ENCODE measurements at regions not wholly inside any gene's neighbourhood (a gene's known extent, or its start where the extent isn't known, plus 50 kb on each side); places are given as distances from the start of the nearest gene placed in this dataset.

DNA sequence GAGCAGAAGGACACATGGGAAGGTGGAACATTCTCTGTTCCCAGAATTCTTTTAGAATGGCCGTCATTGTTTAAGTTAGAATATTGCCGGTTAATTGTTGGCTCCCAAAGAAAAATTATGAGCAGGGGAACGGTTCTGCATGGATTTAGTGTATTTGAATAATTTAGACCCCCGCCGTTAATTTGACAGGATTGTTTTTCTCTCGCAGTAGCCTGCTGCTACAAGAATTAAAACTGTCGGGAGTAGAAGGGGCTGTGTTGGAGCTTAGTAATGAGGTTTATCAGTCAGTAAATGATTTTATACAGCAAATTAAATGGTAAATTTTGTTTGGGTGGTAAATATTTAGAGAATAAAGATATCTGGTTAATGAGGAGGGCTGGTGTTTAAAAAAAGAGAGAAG, 431.2 kb upstream of the DYNLRB2 start:
- TF ChIP-seq, protein P1, sequence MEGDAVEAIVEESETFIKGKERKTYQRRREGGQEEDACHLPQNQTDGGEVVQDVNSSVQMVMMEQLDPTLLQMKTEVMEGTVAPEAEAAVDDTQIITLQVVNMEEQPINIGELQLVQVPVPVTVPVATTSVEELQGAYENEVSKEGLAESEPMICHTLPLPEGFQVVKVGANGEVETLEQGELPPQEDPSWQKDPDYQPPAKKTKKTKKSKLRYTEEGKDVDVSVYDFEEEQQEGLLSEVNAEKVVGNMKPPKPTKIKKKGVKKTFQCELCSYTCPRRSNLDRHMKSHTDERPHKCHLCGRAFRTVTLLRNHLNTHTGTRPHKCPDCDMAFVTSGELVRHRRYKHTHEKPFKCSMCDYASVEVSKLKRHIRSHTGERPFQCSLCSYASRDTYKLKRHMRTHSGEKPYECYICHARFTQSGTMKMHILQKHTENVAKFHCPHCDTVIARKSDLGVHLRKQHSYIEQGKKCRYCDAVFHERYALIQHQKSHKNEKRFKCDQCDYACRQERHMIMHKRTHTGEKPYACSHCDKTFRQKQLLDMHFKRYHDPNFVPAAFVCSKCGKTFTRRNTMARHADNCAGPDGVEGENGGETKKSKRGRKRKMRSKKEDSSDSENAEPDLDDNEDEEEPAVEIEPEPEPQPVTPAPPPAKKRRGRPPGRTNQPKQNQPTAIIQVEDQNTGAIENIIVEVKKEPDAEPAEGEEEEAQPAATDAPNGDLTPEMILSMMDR (IDR thresholded peaks at IDR 0.05), result no peak
- no peak for TF ChIP-seq POLR2A (IDR thresholded peaks at IDR 0.05)
